ENCODE measurements at regions not wholly inside any gene's neighbourhood (a gene's known extent, or its start where the extent isn't known, plus 50 kb on each side); places are given as distances from the start of the nearest gene placed in this dataset.

- TF ChIP-seq PHF8 (IDR thresholded peaks at IDR 0.05; ENCODE audit: borderline replicate concordance, low read depth) (no peak), PBX3 (IDR thresholded peaks at IDR 0.05) (no peak), FOSL2 (IDR thresholded peaks at IDR 0.05) (no peak), FOSL2 (CRISPR knock-in tag; IDR thresholded peaks at IDR 0.05) (no peak), REST (IDR thresholded peaks at IDR 0.05) (no peak), CTCF (IDR thresholded peaks at IDR 0.05) (no peak), MAZ (IDR thresholded peaks at IDR 0.05; ENCODE audit: borderline replicate concordance, low read depth, low read length) (no peak), CEBPB (IDR thresholded peaks at IDR 0.05) (no peak), MAX (IDR thresholded peaks at IDR 0.05) (no peak), HEYL (CRISPR knock-in tag; IDR thresholded peaks at IDR 0.05) (no peak), RFX5 (IDR thresholded peaks at IDR 0.05) (no peak), HOXA7 (CRISPR knock-in tag; IDR thresholded peaks at IDR 0.05) (no peak), HES2 (IDR thresholded peaks at IDR 0.05) (no peak)
Measured at GRCh38 chr9:117574099-117574498, 130.1 kb upstream of the TLR4 start.
